ENCODE measurements at regions not wholly inside any gene's neighbourhood (a gene's known extent, or its start where the extent isn't known, plus 50 kb on each side); places are given as distances from the start of the nearest gene placed in this dataset.
A peak's percentile ranks its signal among the peaks of the same experiment; 100 is the strongest.

DNA sequence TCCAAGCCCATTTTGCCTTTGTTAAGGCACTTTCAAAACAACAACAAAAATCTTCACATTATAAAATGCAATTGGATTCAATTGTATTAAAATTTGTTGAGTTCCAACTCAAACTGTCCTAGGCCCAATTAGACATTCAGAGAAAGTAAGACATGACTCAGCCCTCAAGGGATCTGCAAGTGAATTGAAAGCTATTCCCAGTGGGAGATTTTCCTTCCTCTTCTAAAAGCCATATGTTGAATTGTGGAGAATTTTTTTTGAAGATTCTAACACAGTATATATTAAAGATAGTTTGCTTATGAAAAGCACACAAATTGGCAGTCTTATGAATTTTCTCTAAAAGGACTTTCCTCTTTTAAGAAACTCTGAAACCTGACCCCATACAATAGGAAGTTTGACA, 268.0 kb upstream of the PARD3B start:
- DNase-seq, result no peak

DNA sequence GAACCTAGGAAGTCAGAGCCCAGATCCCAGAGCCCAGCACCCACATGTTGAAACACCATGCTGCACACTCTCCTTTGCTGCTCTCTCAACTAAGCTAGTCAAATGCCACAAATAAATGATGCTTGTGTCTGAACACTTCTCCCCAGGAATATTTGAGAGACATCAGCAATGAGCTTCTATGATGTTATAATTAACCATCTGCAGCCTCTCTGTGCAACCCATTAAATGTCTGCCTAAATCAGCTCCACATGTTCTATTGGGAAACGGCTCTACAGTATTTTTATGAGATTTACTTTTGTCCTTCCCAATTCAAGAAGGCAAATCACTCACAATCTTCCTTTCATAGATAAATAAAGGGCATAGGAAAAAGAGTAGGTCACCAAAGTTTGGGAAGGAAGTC, 266.8 kb upstream of the PARD3B start:
- no peak for DNase-seq

DNA sequence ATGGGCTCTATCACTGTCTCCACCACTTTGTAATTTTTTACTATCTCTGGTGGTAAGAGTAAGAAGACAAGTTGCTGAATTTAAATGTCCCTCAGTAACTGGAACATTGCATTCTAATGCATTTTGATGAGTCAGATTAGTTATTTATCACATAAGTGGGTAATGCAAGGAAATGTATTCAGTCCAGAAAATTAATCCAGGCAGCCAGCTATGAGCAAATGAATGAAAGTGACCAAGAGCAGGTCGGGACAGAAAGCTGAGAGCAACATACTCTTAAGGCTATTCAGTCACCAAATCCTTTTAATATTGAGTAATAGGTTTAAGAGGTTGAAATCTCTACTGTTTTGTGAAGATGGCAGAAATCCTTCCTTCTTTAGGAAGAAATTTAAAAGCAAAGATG, 265.5 kb upstream of the PARD3B start:
- DNase-seq, result no peak

DNA sequence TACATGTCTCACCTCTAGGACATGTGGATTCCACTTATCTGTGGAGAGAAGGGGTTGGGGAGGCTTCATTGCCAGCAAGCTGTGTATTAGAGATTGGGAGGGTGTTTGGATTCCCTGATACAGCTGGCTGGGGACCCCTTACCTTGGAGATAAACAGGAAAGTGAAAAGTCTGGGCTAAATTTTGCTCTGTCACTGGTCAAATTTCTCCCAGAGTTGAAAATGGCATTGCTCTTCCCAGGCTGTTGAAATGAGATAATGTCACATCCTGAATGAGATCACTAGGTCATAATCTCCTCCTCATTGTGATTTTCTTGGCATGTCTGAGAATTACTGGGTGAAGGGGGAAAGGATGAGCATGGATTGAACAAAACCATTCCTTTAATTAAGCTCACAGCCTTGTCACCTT, 265.0 kb upstream of the PARD3B start:
- no peak for DNase-seq

DNA sequence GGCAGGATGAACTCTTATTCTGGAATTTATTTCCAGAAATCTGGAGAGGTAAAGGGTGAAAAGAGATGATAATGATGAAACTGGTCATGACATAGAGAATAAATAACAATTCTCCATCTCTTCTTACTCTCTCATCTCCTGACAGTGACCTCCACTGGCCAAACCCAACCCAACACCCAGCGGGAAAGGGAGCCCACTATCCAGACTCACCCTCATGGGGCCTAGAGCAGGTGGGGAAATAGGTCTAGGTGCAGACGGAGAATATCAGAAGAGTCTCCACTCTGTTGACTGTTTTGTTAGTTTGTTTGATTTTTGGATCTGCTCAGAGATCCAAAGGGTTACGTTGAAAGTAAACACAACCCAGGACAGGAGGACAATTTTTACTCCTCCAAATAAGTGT, 263.2 kb upstream of the PARD3B start:
- no peak for DNase-seq

DNA sequence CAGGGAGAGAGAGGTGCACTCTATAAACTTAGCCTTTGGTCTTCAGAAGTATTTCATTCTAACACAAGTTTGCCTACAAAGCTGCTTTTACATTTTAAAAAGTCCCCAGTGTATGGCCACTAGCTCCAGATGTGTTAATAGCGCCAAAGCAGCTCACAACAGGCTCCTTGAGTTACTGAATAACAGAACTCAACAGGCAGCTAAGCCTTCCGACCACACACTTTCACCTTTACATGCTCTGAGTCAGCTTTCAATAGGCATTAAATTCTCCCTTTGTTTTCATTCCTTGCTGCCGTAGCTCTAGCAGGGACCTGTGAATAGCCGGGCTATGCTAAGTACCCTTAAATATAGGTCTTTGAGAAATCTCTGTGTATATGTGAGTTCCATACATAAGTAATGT, 262.8 kb upstream of the PARD3B start:
- DNase-seq, result no peak

DNA sequence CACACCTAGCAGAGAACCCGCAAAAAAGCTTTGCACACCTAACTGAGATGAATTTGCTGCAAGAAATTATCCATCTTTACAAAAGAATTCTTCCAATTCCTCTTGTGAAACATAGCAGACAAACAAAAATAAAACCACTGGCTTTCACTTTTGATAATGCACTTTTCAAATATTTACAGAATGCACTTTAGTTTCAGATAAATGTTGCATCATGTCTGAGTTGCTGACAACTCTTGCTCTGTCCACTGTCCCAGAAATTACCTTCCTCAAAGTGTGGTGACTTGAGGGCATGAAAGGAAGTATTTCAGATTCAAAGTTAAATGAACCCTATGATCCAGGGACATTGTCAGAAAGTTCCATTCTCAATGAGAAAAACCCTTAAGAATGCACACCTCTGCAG, 256.2 kb upstream of the PARD3B start:
- DNase-seq, result no peak

DNA sequence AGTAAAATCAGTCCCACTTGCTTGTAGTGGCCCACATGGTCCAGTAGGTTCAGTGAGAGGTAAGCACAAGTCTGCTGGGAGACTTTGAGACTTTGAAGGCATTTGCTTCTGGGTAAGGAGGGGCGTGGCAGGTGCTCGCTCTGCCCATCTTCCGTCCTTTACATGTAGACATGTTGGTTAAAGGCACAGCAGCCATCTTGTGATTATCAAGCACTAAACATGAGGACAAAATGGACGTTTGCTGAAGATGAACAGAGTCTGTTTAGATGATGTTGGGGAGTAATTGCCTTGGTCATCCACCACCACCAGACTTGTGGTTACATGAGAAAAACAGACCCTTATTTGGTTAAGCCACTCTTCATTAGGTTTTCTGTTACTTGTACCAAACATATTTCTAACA, 252.8 kb upstream of the PARD3B start:
- DNase-seq, result no peak

DNA sequence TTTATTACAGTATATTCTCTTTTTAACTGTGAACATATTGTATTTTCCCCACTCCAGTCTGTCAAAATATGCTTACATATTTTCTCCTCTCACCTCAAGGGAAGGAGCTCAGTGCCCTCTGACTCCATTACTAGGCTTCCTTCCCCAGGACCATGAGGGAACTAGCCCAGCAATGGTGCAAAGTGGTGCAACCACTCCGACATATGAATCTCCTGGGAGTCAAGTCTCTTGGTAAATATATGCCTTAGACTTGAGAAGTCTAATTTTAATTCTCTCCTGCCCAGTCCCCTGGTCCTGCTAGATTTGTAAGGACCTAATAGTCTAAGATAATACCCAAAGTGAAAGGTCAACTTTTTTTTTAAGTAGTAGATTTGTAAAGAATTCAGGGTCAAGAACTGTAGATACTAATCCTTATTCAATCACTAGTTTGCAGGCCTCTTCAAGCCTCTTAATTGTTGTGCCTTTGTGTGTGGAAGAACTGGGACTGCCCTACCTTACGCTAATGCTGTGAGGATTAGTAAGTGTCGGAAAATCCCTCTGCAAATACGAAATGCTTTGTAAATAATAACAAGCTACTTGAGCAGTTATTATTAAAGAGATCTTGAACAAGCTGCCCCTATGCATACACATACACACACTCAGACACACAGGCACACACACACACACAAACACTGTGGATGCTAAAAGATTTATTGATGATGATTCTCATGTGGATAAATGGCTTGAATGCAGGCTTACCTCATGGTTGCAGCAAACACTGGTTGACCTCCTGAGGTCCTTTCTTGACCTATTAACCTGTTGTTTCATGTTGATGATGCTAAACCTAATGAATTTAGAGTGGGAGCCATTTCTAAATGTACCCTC, 251.2 kb upstream of the PARD3B start:
- no peak for DNase-seq

DNA sequence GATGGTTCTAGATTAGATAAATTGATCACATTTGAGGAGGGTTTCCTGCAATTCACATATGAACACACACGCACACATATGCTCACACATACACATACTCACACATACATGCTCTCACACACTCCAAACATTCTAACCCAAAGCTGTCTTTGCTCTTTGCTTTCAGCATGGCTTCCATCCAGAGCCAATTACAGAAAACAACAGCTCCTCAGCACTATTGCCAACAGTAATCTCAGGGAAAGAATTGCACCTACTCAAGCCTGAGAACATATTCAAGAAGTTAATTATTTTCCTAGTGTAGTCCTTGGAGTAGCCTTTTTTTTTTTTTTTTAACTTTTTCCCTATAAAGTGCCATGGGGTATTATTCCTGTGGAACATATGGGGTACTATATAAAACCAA, 246.9 kb upstream of the PARD3B start:
- no peak for DNase-seq

DNA sequence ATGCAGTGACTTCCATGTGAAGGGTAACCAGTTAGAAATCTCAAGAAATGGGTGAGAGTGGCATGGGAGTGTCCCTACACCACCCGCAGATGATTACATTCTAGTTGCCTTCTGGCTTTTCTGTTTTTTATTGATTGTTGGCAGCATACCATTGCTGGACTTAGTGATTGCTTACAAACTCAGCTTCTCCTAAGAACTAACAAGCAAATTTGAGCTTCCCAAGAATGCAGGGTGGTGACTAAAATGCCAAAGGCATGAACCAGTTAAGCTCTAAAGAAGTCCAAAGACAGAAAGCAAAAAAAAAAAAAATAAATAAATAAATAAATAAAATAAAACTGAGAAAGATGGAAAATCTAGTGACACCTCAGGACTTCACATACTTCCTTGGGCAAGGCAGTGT, 245.5 kb upstream of the PARD3B start:
- no peak for DNase-seq

DNA sequence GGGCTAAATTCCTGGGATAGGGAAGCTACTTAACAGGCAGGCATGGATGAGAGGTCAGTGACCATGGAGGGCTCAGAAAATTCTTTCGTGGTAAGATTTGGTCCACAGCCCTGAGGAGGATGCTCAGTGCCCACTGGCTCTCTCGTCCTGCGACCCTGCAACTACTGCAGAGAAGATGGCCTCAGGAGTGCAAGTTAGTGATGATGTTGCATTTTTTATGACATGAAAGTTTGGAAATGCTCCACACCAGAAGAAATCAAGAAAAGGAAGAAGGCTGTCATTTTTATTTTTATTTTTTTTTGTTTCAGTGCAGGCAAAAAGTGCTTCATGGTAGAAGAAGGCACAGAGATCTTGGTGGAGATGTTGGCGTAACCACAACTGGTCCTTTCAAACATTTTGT, 238.6 kb upstream of the PARD3B start:
- DNase-seq, result no peak

DNA sequence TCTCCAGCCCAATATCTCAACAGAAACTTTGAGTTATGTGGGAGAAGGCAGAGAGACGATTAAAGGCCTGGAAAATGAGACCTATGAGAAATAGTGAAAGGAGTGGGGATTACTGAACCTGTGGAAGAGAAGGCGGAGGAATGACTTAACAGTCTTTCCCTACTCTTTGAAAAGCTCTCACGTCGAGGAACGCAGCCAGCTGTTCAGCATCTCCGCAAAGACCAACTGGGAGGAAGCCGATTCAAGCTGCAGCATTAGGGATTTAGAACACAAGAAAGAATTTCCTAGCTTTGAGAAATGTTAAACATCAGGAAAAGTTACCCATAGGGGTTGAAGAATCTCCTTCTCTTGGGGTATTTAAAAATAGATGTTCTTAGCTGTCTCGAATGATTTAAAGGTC, 233.2 kb upstream of the PARD3B start:
- no peak for DNase-seq

DNA sequence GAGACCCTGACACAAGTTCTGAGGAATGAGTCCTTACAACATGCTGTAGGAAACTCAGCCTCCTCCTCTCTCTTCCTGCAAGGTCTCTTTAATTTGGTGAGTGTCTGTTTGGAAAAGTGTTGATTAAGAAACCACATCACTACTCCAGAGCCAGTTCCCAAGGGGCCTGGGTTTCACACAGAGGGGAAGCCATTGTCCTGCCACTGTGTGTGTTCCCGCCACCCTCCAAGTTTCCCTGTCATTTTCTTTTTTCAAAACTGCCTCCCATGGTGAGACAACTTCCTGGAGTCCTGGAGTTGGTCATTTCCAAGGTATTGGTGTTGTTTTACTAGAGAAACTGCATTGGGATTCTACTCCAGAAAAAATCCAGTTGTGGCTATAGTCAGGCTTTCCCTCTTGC, 232.0 kb upstream of the PARD3B start:
- DNase-seq, result no peak

DNA sequence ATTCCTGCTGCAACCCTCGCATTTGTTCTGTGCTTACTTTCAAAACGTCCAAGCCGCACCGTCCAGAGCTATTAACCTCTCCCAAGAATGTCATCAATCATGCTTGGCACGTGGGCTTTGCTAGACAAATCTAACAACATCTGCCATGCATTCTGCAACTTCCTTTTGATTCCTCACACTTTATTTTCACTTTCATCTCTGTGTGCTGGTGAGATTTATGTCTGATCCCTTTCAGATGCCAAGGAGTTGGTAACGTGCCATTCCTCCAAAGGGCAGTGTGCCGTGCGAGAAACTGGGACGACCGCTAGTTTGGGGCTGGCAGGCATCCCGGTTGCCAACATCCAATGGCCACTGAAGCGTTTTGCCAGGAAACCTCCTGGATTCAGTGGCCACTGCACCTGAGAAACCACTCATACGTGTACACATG, 230.0 kb upstream of the PARD3B start:
- no peak for DNase-seq

DNA sequence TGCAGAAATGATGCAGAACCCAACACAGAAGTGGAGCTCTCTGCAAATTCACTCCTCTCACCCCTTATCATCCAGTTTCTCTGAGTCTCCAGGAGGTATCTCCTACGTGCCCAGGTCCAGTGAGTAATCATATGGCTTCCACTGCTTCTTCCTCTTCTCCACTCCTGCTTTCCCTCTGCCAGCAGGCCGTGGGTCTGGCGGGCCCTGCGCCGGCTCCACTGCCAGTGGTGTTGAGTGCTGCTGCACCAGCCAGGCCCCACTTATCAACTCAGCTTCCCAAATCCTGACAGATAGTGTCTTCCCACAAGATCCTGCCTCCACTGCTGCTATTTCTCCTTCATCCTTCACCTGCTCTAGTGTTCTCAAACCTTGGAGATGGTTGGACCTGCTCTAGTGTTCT, 227.6 kb upstream of the PARD3B start:
- DNase-seq, result no peak

DNA sequence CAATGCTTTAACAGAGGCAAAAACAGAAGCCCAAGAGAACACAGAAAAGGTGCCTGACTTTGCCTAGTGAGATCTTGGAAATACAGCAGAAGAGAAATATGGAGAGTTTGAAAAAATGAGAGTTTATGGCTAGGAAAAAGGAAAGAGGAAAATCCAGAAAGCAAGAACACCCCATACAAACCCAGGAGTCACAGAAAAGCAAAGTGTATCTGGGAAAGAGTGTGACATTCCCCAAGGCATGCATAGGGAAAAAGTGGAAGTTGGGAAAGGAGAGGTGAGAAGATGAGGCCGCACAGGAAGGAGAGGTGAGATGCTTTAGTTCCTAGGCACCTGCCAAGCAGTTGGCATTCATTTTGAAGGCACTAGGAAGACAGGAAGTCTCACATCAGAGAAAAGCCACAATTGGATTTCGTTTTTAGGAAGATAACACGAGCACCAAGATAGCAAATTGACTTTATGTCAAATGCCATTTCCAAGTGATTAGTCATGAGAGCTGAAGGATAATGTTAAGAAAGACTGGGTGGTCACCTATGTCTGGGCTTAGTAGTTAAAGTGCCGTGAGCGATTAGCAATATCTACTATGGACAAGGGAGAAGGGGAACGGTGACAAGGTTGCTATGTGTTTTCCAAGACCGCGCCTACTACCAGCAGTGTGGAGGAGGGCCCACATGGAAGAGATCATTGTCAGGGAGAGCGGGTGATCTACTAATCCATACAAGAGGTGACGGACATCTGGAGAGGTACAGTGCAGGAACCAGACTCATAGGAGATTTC, 224.1 kb upstream of the PARD3B start:
- no peak for DNase-seq

DNA sequence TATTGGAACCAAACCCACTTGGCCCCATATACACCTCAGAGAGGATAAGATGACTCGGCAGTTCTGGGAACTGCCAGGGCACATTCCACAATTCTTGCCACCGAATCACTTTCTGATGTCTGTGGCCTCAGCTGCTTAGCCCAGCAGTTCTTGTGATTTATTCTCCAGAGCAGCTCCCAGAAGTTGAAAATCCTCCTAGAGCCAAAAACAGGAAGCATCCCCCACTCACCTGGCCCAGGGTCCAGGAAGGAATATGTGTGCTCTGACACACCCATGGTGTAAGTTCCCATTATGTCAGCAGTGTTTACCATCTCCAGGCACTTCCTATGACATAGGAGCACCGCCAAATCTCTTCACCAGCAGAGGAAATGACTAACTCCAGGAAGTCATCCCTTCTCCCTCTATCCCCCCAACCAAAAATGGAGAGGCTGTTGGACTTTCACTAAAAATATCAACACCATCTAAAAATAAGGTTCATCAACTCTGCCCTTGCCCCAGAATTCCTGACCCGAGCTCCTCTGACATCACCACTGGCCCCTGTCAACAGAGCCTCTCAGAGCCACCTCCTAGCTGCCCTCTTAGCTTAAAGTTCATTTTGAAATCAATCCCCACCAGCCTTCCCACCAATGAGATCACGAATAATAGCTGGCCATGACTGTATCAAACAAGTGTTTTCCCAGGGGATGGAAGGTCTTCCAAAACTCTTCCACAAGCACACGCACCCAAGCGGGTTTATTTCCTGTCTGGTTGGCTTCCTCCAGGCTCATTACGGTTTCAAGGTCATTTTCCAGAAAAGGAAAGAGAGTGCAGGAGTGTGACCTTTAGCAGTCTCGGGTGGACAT, 223.1 kb upstream of the PARD3B start:
- DNase-seq, result no peak

DNA sequence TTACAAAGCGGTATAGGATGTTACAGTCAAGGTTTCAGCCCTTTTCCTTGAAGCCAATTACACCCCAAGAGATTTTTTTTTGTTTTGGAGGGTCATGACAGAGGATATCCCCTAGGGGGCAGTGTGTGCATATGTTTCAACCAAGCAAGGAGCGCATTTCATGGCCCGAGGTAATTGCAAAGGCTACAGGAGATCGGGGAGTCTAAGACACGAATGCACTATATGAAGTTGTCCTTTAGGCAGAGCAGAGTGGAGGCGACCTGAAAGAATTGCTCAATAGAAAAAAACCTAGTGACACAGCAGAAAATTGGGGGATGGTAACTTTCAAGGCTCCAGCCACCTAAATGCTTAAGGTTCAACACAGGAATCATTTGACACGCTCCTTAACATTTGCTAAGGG, 219.8 kb upstream of the PARD3B start:
- DNase-seq, result peak; percentile 64 to 78

DNA sequence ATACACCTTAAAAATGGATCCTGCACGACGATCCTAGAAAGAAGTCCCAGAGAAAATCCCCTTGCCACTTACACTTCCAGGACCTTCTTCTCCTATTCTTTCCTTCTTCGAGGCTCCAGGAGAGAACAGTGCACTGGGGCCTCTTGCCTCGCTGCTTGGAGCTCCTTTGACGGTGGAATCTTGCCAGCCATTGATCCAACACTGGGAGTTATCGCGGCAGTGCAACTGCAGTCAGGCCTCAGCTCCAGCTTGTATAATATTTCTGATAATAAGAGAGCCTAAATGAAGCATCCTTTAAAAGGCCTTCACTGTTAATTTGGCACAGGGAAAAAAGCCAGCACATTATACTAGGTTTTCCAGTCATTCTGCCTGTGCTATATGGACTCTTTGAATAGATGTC, 216.9 kb upstream of the PARD3B start:
- no peak for DNase-seq

DNA sequence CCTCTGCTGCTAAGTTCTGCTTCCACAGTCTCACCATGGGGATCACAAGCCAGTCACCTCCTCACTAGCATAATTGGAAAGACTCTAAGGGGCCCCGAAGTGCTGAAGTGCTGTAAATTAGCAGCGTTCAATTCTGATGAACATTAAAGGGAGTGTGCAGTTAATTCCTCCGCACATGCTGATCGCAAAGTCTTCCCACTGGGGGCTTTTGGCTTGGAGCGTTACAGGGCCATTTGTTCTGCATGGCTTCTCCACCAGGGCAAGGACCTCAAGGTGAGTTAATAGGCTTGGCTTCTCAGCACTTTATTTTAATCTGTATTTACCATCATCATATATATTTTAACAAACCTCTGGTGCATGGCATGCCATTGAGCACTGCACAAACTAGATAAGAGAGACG, 216.3 kb upstream of the PARD3B start:
- no peak for DNase-seq

DNA sequence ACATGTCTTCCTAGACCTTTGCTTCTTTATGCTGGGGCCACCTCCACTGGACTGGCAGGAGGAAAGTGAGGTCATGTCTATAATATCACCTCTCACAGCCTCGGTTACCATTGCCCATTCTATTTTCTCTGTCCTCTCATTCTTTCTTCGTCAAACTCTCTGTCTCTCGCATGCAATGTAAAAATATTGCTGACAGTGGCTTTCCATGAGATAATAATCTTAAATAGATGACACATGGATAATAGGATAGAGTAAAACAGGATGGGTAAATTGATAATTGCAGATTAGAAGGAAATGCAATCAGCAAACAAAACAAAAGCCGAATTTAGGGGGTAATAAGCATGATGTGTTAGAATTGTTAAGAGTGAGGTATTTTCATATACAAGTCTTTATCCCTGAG, 215.7 kb upstream of the PARD3B start:
- no peak for DNase-seq

DNA sequence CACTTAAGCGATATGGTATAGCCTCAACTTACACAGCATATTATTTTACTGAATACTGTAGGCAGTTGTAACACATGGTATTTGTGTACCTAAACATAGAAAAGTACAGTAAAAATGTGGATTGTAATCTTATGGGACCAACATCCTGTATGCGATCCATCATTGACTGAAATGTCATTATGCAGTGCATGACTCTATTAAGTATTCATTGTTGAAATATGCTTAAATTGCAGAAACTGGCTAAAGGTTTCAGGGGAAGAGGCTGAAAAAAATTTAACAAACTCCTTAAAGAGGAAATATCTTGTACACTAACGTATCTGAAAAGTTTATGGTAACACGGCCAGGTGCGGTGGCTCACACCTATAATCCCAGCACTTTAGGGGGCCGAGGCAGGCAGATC, 214.1 kb upstream of the PARD3B start:
- no peak for DNase-seq

All from inflammatory macrophage (primary cell).